LNCaP clone FGC (cell line): ENCODE measurements at regions not wholly inside any gene's neighbourhood (a gene's known extent, or its start where the extent isn't known, plus 50 kb on each side); places are given as distances from the start of the nearest gene placed in this dataset.

Experiments used
- DNase-seq: peaks from one replicate; pipeline ENCODE4 v3.0.0-alpha.2; 2011; ENCODE audit warnings: low read depth
- H3K4me3 ChIP-seq: 2 replicates; pipeline ENCODE4 v1.5.1; 2011; ENCODE audit warnings: mild to moderate bottlenecking, low read depth, low read length, control low read depth
- TF ChIP-seq, protein P1 (sequence below): IDR thresholded peaks from 2 replicates; pipeline ENCODE4 v1.5.1; 2012; ENCODE audit warnings: mild to moderate bottlenecking; ENCODE audit not compliant: control insufficient read depth, insufficient read depth; ENCODE audit errors: extremely low read depth

DNA sequence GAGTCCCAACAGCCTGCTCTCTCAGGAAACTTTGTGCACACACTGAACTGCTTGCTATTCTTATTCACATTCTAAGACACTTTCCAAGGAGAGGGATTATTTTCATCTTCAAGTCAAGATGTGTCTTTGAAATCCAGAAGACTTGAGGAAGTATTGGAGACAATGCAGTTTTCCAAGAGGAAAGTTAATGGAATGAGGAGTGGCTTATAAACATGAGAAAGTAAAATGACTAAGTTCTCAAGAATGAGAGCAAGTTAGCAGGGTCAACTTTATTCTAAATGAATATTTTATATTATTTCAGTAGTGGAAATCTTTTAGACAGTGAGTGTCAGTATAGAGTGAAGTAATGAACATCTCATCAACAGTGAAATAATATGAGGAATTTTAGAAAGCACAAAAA lies 1239.3 kb downstream of the MRPL39 start:
- TF ChIP-seq, protein P1, sequence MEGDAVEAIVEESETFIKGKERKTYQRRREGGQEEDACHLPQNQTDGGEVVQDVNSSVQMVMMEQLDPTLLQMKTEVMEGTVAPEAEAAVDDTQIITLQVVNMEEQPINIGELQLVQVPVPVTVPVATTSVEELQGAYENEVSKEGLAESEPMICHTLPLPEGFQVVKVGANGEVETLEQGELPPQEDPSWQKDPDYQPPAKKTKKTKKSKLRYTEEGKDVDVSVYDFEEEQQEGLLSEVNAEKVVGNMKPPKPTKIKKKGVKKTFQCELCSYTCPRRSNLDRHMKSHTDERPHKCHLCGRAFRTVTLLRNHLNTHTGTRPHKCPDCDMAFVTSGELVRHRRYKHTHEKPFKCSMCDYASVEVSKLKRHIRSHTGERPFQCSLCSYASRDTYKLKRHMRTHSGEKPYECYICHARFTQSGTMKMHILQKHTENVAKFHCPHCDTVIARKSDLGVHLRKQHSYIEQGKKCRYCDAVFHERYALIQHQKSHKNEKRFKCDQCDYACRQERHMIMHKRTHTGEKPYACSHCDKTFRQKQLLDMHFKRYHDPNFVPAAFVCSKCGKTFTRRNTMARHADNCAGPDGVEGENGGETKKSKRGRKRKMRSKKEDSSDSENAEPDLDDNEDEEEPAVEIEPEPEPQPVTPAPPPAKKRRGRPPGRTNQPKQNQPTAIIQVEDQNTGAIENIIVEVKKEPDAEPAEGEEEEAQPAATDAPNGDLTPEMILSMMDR: no peak
- no peak overlapping the region for H3K4me3 ChIP-seq
- no peak for DNase-seq

DNA sequence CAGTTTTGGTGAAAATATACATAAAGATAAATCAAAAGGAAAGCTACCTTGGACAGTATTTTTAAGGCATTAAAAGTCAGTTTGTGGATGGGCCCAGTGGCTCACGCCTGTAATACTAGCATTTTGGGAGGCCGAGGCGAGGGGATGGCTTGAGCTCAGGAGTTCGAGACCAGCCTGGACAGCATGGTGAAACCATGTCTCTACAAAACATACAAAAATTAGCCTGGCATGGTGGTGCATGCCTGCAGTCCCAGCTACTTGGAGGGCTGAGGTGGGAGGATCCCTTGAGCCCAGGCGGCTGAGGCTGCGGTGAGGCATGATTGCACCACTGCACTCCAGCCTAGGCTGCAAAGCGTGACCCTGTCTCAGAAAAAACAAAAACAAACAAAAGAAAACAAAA lies 1253.8 kb downstream of the MRPL39 start:
- TF ChIP-seq, protein P1: no peak
- DNase-seq: no peak
- no peak overlapping the region for H3K4me3 ChIP-seq

DNA sequence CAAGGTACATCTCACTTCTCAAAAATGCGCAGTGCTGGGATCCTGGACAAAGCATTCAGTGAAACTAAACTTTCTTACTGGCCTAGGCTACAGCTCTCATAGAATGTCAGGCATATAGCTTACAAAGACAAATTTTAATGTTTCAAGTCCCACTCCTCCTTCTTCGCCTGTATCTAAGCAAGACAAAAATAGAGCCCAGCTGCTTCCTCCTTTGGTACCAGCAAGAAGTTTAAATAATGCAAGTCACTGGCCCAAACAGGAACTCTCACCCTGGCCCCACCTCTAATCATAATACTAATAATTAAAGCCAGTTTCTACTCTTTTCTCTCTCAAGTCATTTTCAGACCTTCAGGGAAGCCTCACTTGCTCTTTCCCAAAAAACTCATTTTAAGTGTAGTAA lies 1267.9 kb downstream of the MRPL39 start:
- H3K4me3 ChIP-seq: no peak overlapping the region
- TF ChIP-seq, protein P1: no peak
- no peak for DNase-seq

DNA sequence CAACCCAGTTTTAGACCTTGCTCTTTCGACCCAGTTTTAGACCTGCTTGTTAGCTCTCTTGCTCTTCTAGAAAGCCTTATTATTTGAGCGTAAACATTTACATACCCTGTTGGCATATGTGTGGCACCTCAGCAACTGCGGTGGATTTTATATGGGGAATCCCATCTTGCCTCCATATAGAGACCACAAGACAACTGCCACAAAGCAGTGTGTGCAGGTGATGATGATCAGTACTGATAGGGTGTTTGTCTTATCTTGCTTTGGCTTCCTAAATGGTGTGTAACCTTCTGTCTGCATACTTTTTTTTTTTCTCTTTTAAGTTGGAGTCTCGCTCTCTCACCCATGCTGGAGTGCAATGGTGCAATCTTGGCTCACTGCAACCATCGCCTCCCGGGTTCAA lies 1270.8 kb downstream of the MRPL39 start:
- DNase-seq: no peak
- no peak overlapping the region for H3K4me3 ChIP-seq
- TF ChIP-seq, protein P1: no peak

DNA sequence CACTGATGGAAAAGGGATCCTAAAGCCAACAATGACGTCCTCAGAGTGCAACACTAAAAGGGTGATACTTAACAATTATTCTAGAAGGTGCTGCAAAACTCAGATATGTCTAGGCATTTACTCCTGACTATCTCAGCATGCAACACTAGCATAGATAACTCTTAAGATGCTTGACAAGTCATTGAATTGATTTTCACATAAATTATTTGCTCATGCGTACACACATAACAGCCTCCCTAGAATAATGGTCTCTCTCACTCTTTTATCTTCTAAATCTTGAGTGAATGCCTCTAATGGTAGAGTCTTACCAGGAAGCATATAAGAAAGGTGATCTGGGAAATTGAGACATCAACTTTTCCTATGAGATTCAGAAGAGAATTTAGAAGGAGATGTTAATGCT lies 1283.7 kb downstream of the MRPL39 start:
- no peak overlapping the region for H3K4me3 ChIP-seq
- TF ChIP-seq, protein P1: no peak
- DNase-seq: no peak

DNA sequence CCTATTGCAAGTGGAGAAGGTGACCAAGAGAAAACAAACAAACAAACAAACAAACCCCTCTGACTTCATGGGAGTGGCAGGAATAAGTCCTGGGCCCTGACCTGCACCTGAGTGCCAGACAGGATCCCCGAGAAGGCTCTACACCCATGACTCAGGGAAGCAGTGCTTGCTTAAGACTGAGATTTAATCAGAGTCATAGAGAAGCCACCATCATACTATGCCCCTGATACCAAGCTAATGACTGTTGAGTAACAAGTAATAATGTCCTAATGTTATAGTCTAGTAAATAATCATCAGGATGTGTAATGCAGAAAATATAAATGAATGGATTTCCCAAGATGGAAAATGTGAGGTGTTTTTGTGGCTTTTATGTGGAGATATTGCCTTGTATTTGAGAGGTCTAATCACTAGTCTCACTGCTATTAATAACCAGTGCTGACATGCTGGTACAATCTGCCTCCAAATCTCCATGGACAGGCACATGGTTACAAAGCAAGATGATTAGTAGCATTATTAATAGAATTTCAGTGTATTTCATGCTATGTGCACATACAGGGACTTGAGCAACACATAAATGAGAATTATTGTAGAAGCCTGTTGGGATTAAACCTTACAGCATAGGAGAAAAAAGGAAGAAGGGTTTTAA lies 1290.9 kb downstream of the MRPL39 start:
- H3K4me3 ChIP-seq: no peak overlapping the region
- DNase-seq: no peak

More for the DNA sequence above, 1290.9 kb downstream of the MRPL39 start:
- TF ChIP-seq, protein P1: no peak
